ENCODE measurements at regions not wholly inside any gene's neighbourhood (a gene's known extent, or its start where the extent isn't known, plus 50 kb on each side); places are given as distances from the start of the nearest gene placed in this dataset.

DNA sequence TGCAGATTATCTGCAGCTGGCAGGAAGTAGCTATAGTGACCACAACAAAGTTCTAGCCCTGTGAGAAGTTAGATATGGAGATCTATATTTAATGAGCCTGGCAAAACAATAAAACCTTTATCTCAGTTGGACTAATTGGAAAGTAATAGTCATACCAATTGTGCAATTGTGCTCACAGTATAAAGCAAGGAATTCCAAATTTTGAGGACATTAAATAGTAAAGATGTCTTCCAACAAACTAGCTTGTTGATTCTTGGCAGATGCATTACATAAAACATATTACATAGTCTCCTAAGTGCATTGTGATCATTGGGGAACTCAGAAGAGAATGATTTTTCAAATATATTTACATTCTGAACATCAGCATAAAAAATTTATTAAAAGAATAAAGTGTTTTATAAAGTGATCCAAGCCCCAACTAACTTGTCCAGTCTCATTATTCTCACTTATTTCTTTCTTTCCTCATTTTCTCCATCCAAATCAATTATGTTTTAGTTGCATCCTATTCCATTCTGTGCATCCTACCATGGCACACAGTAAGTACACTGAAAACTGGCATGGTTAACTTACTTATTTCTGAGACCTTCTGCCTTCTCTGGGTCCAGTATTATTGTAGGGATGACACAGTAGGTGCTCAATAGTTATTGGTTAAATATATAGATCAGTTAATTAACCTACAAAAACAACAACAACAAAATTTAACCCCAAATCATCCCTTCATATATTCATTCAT, 977.2 kb upstream of the NUDT12 start:
- Histone ChIP-seq H3K9me3 (no peaks in the 10 kb centered on the region), H3K36me3 (ENCODE audit: insufficient read depth in 1 of 2, low read depth in 1 of 2) (no peaks in the 10 kb centered on the region), H3K4me1 (no peaks in the 10 kb centered on the region), H3K27me3 (ENCODE audit: insufficient read depth in 3 of 3, low read length in 2 of 3) (no peaks in the 10 kb centered on the region), H3K4me3 (no peak overlapping the region), H3K27ac (no peak overlapping the region)
- DNase-seq, result no peak
- TF ChIP-seq CTCF (IDR thresholded peaks at IDR 0.05), result no peak
- ATAC-seq, result no peak
- intact Hi-C loops (cut with DNase I), result no loop called here

DNA sequence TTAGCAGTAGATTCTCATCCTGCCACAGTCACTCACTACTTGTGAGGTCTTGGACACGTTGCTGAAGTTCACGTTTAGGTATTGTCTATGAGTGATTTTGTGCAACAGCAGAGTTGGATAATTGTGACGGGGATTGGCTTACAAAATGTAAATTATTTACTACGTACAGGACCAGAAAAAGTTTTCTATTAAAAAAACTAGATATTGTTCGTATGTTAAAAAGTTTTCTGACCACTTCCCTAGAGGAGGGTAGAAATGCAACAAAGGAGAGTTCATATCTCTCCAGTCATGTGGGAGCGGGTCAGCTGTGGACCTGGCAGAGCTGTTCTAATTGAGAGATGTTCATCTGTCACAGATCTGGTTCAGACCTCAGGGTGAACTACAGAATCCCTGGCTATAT, 976.1 kb upstream of the NUDT12 start:
- H3K9me3 ChIP-seq, result no peaks in the 10 kb centered on the region

GRCh38 chr5:104533498-104533897, 970.9 kb upstream of the NUDT12 start:
- H3K27ac ChIP-seq, result no peak overlapping the region
- intact Hi-C loops (cut with DNase I), result no loop called here
- no peaks in the 10 kb centered on the region for H3K9me3 ChIP-seq
- TF ChIP-seq CTCF (IDR thresholded peaks at IDR 0.05), result no peak
- H3K36me3 ChIP-seq (ENCODE audit: insufficient read depth in 1 of 2, low read depth in 1 of 2), result no peaks in the 10 kb centered on the region
- H3K27me3 ChIP-seq (ENCODE audit: insufficient read depth in 3 of 3, low read length in 2 of 3), result no peaks in the 10 kb centered on the region
- DNase-seq (no peak), ATAC-seq (no peak)
- no peak overlapping the region for H3K4me3 ChIP-seq
- no peaks in the 10 kb centered on the region for H3K4me1 ChIP-seq

More for the DNA sequence above, 976.1 kb upstream of the NUDT12 start:
- no peak overlapping the region for H3K27ac ChIP-seq
- no peaks in the 10 kb centered on the region for H3K4me1 ChIP-seq
- no peaks in the 10 kb centered on the region for H3K36me3 ChIP-seq (ENCODE audit: insufficient read depth in 1 of 2, low read depth in 1 of 2)
- no peak overlapping the region for H3K4me3 ChIP-seq
- WGBS, 3 donors, result 40 to 50% (median 45%) methylated on average over 6 of the region's 6 CpGs
- TF ChIP-seq CTCF (IDR thresholded peaks at IDR 0.05), result no peak
- ATAC-seq (no peak), DNase-seq (no peak)
- intact Hi-C loops (cut with DNase I), result no loop called here
- H3K27me3 ChIP-seq (ENCODE audit: insufficient read depth in 3 of 3, low read length in 2 of 3), result no peaks in the 10 kb centered on the region

- DNase-seq (no peak), ATAC-seq (no peak)
- WGBS, 3 donors, result 64 to 83% (median 76%) methylated on average over 1 of the region's 1 CpG
- intact Hi-C loops (cut with DNase I), result no loop called here
- no peaks in the 10 kb centered on the region for H3K4me1 ChIP-seq
- no peak for TF ChIP-seq CTCF (IDR thresholded peaks at IDR 0.05)
- H3K4me3 ChIP-seq, result no peak overlapping the region
- H3K27ac ChIP-seq, result no peak overlapping the region
- no peaks in the 10 kb centered on the region for H3K27me3 ChIP-seq (ENCODE audit: insufficient read depth in 3 of 3, low read length in 2 of 3)
- no peaks in the 10 kb centered on the region for H3K9me3 ChIP-seq
- no peaks in the 10 kb centered on the region for H3K36me3 ChIP-seq (ENCODE audit: insufficient read depth in 1 of 2, low read depth in 1 of 2)
Observed at GRCh38 chr5:104526866-104527265, 964.3 kb upstream of the NUDT12 start.

GRCh38 chr5:104513640-104514072, 951.1 kb upstream of the NUDT12 start:
- Histone ChIP-seq H3K27me3 (ENCODE audit: insufficient read depth in 3 of 3, low read length in 2 of 3) (no peaks in the 10 kb centered on the region), H3K9me3 (peaks cover 8% of the 10 kb centered on the region), H3K36me3 (ENCODE audit: insufficient read depth in 1 of 2, low read depth in 1 of 2) (no peaks in the 10 kb centered on the region), H3K4me3 (no peak overlapping the region), H3K4me1 (no peaks in the 10 kb centered on the region), H3K27ac (no peak overlapping the region)
- DNase-seq, result no peak
- no peak for ATAC-seq
- intact Hi-C loops (cut with DNase I), result no loop called here
- TF ChIP-seq CTCF (IDR thresholded peaks at IDR 0.05), result no peak
